ENCODE measurements at regions not wholly inside any gene's neighbourhood (a gene's known extent, or its start where the extent isn't known, plus 50 kb on each side); places are given as distances from the start of the nearest gene placed in this dataset.

DNA sequence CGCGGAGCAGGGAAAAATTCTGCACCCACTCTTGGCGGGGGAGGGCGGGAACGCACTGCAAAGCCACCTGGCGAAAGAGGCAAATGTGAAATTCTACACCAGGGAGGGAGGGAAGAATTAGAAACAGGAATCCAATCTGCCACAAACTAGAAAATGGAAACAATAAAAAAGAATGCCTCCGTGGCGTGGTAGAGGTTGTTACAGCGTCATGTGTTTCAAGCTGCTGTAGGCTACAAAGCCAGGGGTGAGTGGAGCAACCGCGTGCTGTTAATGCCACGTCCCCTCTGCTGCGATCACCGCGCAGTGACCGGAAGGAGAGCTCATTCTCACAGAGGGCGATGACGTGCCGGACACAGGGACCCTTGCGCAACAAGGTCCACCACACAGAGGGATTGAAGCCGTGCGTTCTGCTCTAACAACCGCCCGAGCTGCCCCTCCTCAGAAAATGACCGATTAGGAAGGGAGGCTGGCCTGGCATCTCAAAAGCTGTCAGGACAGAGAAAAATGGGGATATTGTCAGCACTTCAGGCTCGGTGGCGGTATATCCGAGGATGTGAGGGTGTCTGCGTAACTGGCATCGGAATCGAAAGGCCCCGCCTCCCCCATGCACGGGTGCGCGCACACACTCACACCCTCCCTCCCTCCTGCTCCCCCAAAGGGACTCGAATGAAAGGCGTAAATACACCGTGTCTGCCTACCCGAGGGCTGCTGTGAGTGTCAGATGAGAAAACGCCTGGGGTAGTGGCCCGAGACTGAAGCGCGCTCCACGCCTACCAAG lies 70.8 kb upstream of the TNRC6C start (continued):
- TF ChIP-seq, protein P1, sequence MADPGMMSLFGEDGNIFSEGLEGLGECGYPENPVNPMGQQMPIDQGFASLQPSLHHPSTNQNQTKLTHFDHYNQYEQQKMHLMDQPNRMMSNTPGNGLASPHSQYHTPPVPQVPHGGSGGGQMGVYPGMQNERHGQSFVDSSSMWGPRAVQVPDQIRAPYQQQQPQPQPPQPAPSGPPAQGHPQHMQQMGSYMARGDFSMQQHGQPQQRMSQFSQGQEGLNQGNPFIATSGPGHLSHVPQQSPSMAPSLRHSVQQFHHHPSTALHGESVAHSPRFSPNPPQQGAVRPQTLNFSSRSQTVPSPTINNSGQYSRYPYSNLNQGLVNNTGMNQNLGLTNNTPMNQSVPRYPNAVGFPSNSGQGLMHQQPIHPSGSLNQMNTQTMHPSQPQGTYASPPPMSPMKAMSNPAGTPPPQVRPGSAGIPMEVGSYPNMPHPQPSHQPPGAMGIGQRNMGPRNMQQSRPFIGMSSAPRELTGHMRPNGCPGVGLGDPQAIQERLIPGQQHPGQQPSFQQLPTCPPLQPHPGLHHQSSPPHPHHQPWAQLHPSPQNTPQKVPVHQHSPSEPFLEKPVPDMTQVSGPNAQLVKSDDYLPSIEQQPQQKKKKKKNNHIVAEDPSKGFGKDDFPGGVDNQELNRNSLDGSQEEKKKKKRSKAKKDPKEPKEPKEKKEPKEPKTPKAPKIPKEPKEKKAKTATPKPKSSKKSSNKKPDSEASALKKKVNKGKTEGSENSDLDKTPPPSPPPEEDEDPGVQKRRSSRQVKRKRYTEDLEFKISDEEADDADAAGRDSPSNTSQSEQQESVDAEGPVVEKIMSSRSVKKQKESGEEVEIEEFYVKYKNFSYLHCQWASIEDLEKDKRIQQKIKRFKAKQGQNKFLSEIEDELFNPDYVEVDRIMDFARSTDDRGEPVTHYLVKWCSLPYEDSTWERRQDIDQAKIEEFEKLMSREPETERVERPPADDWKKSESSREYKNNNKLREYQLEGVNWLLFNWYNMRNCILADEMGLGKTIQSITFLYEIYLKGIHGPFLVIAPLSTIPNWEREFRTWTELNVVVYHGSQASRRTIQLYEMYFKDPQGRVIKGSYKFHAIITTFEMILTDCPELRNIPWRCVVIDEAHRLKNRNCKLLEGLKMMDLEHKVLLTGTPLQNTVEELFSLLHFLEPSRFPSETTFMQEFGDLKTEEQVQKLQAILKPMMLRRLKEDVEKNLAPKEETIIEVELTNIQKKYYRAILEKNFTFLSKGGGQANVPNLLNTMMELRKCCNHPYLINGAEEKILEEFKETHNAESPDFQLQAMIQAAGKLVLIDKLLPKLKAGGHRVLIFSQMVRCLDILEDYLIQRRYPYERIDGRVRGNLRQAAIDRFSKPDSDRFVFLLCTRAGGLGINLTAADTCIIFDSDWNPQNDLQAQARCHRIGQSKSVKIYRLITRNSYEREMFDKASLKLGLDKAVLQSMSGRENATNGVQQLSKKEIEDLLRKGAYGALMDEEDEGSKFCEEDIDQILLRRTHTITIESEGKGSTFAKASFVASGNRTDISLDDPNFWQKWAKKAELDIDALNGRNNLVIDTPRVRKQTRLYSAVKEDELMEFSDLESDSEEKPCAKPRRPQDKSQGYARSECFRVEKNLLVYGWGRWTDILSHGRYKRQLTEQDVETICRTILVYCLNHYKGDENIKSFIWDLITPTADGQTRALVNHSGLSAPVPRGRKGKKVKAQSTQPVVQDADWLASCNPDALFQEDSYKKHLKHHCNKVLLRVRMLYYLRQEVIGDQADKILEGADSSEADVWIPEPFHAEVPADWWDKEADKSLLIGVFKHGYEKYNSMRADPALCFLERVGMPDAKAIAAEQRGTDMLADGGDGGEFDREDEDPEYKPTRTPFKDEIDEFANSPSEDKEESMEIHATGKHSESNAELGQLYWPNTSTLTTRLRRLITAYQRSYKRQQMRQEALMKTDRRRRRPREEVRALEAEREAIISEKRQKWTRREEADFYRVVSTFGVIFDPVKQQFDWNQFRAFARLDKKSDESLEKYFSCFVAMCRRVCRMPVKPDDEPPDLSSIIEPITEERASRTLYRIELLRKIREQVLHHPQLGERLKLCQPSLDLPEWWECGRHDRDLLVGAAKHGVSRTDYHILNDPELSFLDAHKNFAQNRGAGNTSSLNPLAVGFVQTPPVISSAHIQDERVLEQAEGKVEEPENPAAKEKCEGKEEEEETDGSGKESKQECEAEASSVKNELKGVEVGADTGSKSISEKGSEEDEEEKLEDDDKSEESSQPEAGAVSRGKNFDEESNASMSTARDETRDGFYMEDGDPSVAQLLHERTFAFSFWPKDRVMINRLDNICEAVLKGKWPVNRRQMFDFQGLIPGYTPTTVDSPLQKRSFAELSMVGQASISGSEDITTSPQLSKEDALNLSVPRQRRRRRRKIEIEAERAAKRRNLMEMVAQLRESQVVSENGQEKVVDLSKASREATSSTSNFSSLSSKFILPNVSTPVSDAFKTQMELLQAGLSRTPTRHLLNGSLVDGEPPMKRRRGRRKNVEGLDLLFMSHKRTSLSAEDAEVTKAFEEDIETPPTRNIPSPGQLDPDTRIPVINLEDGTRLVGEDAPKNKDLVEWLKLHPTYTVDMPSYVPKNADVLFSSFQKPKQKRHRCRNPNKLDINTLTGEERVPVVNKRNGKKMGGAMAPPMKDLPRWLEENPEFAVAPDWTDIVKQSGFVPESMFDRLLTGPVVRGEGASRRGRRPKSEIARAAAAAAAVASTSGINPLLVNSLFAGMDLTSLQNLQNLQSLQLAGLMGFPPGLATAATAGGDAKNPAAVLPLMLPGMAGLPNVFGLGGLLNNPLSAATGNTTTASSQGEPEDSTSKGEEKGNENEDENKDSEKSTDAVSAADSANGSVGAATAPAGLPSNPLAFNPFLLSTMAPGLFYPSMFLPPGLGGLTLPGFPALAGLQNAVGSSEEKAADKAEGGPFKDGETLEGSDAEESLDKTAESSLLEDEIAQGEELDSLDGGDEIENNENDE (IDR thresholded peaks at IDR 0.05; ENCODE audit: insufficient replicate concordance, low read length), result no peak
- TF ChIP-seq EGR1 (IDR thresholded peaks at IDR 0.05; ENCODE audit: borderline replicate concordance, low read depth, low read length), result no peak
- TF ChIP-seq SP1 (IDR thresholded peaks at IDR 0.05; ENCODE audit: low read depth, low read length), result no peak
- TF ChIP-seq JUN (IDR thresholded peaks at IDR 0.05; ENCODE audit: low read depth, low read length), result no peak
- no peak for TF ChIP-seq RAD21 (IDR thresholded peaks at IDR 0.05 in 1 of 2, conservative IDR thresholded peaks at IDR 0.05 in 1 of 2; ENCODE audit: low read depth in 2 of 2, low read length in 2 of 2)
- TF ChIP-seq HDAC6 (IDR thresholded peaks at IDR 0.05; ENCODE audit: low read depth, low read length), result no peak
- no peak for TF ChIP-seq SRF (IDR thresholded peaks at IDR 0.05; ENCODE audit: low read depth, low read length)
- TF ChIP-seq CHD2 (IDR thresholded peaks at IDR 0.05; ENCODE audit: low read length), result no peak
- TF ChIP-seq BCL11A (IDR thresholded peaks at IDR 0.05; ENCODE audit: low read depth in 2 of 2, low read length in 2 of 2), result no peak
- no peak for TF ChIP-seq HDAC2 (IDR thresholded peaks at IDR 0.05; ENCODE audit: borderline replicate concordance in 1 of 2, low read depth in 2 of 2, low read length in 2 of 2)
